ENCODE measurements at regions not wholly inside any gene's neighbourhood (a gene's known extent, or its start where the extent isn't known, plus 50 kb on each side); places are given as distances from the start of the nearest gene placed in this dataset.

GRCh38 chr18:22550366-22550765, 132.7 kb upstream of the CTAGE1 start:
- no peak for DNase-seq (ENCODE audit: low read depth)
- TF ChIP-seq, protein P1, sequence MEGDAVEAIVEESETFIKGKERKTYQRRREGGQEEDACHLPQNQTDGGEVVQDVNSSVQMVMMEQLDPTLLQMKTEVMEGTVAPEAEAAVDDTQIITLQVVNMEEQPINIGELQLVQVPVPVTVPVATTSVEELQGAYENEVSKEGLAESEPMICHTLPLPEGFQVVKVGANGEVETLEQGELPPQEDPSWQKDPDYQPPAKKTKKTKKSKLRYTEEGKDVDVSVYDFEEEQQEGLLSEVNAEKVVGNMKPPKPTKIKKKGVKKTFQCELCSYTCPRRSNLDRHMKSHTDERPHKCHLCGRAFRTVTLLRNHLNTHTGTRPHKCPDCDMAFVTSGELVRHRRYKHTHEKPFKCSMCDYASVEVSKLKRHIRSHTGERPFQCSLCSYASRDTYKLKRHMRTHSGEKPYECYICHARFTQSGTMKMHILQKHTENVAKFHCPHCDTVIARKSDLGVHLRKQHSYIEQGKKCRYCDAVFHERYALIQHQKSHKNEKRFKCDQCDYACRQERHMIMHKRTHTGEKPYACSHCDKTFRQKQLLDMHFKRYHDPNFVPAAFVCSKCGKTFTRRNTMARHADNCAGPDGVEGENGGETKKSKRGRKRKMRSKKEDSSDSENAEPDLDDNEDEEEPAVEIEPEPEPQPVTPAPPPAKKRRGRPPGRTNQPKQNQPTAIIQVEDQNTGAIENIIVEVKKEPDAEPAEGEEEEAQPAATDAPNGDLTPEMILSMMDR (IDR thresholded peaks at IDR 0.05; ENCODE audit: insufficient read depth, low read depth, low read length), result no peak
- ChIA-PET POLR2A (no interaction called here), CTCF (no interaction called here)
- H3K36me3 ChIP-seq (ENCODE audit: control insufficient read depth, insufficient read depth, low read length), result no peaks in the 10 kb centered on the region
- H3K27me3 ChIP-seq (ENCODE audit: control insufficient read depth, insufficient read depth, low read length), result no peaks in the 10 kb centered on the region
- H3K4me3 ChIP-seq (ENCODE audit: low read depth, low read length), result no peak overlapping the region

DNA sequence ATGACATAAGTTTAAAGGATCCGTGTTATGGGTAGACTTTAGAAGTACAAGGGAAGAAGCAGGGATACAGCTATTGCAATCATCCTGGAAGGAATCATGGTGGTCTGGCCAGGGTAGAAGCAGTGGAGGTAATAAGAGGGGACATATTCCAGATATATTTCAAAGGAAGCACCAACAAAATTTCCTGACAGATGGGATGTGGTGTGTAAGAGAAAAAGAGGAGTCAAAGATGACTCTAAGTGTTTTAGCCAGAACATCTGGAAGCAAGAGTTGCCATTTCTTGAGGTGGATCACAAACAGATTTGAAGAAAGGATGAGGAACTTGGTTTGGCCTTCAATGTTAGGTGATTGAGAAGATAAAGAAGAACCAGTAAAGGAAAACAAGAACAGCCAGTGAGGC, 133.1 kb upstream of the CTAGE1 start:
- no peak for DNase-seq (ENCODE audit: low read depth)
- no peak overlapping the region for H3K4me3 ChIP-seq (ENCODE audit: low read depth, low read length)
- ChIA-PET POLR2A (no interaction called here), CTCF (no interaction called here)
- H3K36me3 ChIP-seq (ENCODE audit: control insufficient read depth, insufficient read depth, low read length), result no peaks in the 10 kb centered on the region
- H3K27me3 ChIP-seq (ENCODE audit: control insufficient read depth, insufficient read depth, low read length), result no peaks in the 10 kb centered on the region
- TF ChIP-seq, protein P1 (IDR thresholded peaks at IDR 0.05; ENCODE audit: insufficient read depth, low read depth, low read length), result no peak

- POLR2A ChIA-PET, result no interaction called here
- CTCF ChIA-PET, result no interaction called here
- Histone ChIP-seq H3K4me3 (ENCODE audit: low read depth, low read length) (no peak overlapping the region), H3K27me3 (ENCODE audit: control insufficient read depth, insufficient read depth, low read length) (no peaks in the 10 kb centered on the region), H3K36me3 (ENCODE audit: control insufficient read depth, insufficient read depth, low read length) (no peaks in the 10 kb centered on the region)
- no peak for DNase-seq (ENCODE audit: low read depth)
- TF ChIP-seq, protein P1 (IDR thresholded peaks at IDR 0.05; ENCODE audit: insufficient read depth, low read depth, low read length), result no peak
Observed at GRCh38 chr18:22551536-22552151, 133.9 kb upstream of the CTAGE1 start.

GRCh38 chr18:22552254-22552653, 134.5 kb upstream of the CTAGE1 start:
- TF ChIP-seq, protein P1 (IDR thresholded peaks at IDR 0.05; ENCODE audit: insufficient read depth, low read depth, low read length), result no peak
- Histone ChIP-seq H3K4me3 (ENCODE audit: low read depth, low read length) (no peak overlapping the region), H3K27me3 (ENCODE audit: control insufficient read depth, insufficient read depth, low read length) (no peaks in the 10 kb centered on the region), H3K36me3 (ENCODE audit: control insufficient read depth, insufficient read depth, low read length) (no peaks in the 10 kb centered on the region)
- DNase-seq (ENCODE audit: low read depth), result no peak
- CTCF ChIA-PET, result interaction anchor here (0.9 kb wide), 1 partner anchor 11 kb away, joined by 3 read pairs; no protein-coding TSS in a partner anchor
- POLR2A ChIA-PET, result no interaction called here

GRCh38 chr18:22552899-22553460, 135.3 kb upstream of the CTAGE1 start:
- Histone ChIP-seq H3K27me3 (ENCODE audit: control insufficient read depth, insufficient read depth, low read length) (no peaks in the 10 kb centered on the region), H3K36me3 (ENCODE audit: control insufficient read depth, insufficient read depth, low read length) (no peaks in the 10 kb centered on the region), H3K4me3 (ENCODE audit: low read depth, low read length) (no peak overlapping the region)
- POLR2A ChIA-PET, result no interaction called here
- CTCF ChIA-PET, result interaction anchor here (0.9 kb wide), 1 partner anchor 10 kb away, joined by 3 read pairs; no protein-coding TSS in a partner anchor
- TF ChIP-seq, protein P1 (IDR thresholded peaks at IDR 0.05; ENCODE audit: insufficient read depth, low read depth, low read length), result no peak
- DNase-seq (ENCODE audit: low read depth), result no peak
